Stimulated activated naive CD8-positive, alpha-beta T cell treated with anti-CD3 and anti-CD28 coated beads, Interleukin-15, amount 100 ng/mL, for 72 hours (primary cell): ENCODE measurements at regions not wholly inside any gene's neighbourhood (a gene's known extent, or its start where the extent isn't known, plus 50 kb on each side); places are given as distances from the start of the nearest gene placed in this dataset.
A peak's percentile ranks its signal among the peaks of the same experiment; 100 is the strongest.

Experiments used
- ATAC-seq: fragments of 150-1000 bp; cut with Tn5 transposase; 2 replicates; pipeline ENCODE4 v1.10.0; 2021; ENCODE audit warnings: mild to moderate bottlenecking, moderate library complexity
- DNase-seq, 2 donors: peaks; one replicate each; pipeline ENCODE4 v3.0.0; 2021 to 2022
- H3K27ac Mint-ChIP-seq, 2 donors: one replicate each; pipeline ENCODE4 v1.8.0; 2022; ENCODE audit warnings: mild to moderate bottlenecking in 2 of 2, mixed read lengths in 2 of 2, moderate library complexity in 2 of 2
- H3K27me3 Mint-ChIP-seq: one replicate; pipeline ENCODE4 v1.8.0; 2022; ENCODE audit warnings: mixed read lengths
- H3K4me1 Mint-ChIP-seq: one replicate; pipeline ENCODE4 v1.8.0; 2022; ENCODE audit warnings: mild to moderate bottlenecking, mixed read lengths
- H3K4me3 Mint-ChIP-seq, 2 donors: one replicate each; pipeline ENCODE4 v1.8.0; 2022; ENCODE audit warnings: mild to moderate bottlenecking in 2 of 2, mixed read lengths in 2 of 2, moderate library complexity in 1 of 2
- H3K9me3 Mint-ChIP-seq, 2 donors: one replicate each; pipeline ENCODE4 v1.8.0; 2022; ENCODE audit warnings: mixed read lengths in 2 of 2

DNA sequence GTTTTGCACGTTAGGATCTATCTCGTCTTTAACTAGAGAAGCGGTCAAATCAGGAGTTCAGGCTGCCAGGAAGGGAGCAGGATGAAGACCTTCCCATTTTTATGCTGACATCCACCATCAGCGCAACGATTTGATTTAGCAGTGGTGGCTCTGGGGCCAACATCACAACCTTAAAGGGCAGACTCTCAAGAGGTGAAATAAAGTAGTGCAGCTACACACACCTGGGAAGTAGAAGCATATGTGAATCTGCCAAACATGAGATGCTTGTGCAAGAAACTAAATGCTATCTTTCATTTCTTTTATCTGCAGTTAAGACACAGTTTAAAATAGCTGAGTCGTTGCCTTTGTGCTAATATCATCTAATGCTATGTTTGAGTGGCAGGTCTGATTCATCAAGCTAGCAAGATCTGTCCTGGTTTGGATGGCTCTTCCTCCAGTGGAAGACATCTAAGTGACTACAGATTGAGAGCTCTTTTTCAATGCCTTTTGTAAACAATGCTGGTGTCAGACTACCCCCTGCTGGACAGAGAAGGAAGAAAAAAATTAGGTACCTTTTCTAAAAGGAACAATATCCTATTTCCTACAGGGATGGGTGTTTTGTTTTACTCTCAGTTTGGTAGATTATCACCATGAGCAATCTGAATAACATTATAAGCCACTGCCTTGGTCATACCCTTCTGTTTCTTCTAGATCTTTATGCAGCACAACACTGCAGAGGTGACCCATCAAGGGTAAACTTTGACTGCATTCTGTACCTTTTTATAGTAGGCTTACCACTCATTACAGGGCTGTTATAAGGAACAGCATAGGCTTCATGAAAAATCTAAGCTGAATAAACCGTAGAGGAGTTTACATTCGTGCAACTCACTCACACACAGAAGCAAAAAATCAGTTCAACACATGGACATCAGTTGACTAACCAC is 171.6 kb upstream of the FBXL4 start:
- Mint-ChIP-seq H3K4me1 (no peaks in the 10 kb centered on the region), H3K4me3 (no peak overlapping the region), H3K27ac (no peak overlapping the region), H3K9me3 (no peaks in the 10 kb centered on the region), H3K27me3 (peaks cover 29% of the 10 kb centered on the region)
- ATAC-seq (peak; percentile 50), DNase-seq (peak in 1 of 2 donors; percentile 17)

DNA sequence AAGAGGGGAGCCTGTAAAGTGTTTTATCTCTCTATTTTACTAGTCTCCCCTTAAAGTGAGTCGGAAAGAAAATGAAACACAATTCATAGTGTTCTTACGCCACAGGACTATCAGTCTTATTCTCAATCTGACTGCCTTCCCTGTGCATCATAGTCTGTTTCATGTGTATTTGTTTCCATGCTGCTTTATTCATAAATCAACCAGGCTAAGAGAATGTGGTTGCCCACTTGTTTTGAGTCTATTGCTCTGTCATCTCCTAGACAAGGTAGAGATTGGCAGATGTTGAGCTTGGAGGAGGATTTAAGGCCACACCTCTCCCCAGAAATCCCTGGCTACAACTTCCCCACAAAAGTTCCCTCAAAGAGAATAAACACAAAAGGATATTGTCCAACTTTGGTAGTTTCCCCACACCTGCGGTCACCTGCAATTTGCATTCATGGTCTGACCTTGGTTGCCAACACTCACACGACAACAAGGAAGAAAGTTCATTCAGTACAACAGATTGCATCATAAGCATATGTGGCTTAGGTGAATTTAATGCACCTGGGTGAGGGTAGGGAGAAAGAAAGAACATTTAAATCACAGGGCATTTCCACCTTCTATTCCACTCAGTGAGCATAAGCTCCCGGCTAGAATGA is 167.1 kb upstream of the FBXL4 start:
- DNase-seq = no peak
- peaks cover 34% of the 10 kb centered on the region for H3K27me3 Mint-ChIP-seq
- no peaks in the 10 kb centered on the region for H3K4me1 Mint-ChIP-seq
- peak overlapping the region in 1 of 2 donors; percentile 53 for H3K27ac Mint-ChIP-seq
- H3K4me3 Mint-ChIP-seq = no peak overlapping the region
- H3K9me3 Mint-ChIP-seq = no peaks in the 10 kb centered on the region
- ATAC-seq = peak; percentile 84

DNA sequence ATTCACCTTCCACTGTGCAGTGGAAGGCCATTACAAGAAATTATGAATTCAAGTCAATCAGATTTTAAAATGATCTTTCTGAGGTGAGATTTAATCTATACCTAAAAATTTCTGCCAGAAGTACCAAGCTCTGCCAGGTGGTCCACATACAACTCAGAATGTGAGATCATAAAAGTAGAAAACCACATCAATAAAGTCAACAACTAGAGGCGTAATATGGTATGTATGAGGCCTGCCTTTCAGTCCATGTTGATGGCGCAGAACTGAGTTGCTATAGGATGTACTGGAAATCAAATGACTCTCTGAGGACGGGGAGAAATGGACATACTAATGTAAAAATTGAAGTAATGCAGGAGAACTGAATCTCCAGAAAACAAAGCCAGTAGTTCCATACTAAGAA is 163.8 kb upstream of the FBXL4 start:
- DNase-seq (no peak), ATAC-seq (no peak)
- no peak overlapping the region for H3K27ac Mint-ChIP-seq
- no peaks in the 10 kb centered on the region for H3K9me3 Mint-ChIP-seq
- no peak overlapping the region for H3K4me3 Mint-ChIP-seq
- H3K27me3 Mint-ChIP-seq = peaks cover 28% of the 10 kb centered on the region
- no peaks in the 10 kb centered on the region for H3K4me1 Mint-ChIP-seq

DNA sequence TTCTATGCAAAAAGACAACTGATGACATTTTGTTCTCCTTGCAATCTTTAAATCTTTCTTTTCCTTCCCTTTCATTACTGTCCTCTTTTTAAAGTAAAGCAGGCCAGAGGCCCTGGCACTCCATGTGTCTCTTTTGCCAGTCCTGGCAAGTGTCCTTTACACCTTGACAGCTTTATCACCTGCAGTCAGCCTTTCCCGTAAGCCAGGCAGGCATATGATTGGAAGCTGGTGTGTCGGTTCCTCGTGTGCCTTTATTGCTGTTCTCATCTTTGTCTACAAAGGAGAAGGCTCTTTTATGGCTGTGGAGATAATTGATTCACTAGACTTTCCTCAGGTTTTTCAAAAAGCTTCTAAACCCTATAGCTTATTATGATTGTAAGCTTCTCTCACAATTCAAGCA is 162.3 kb upstream of the FBXL4 start:
- Mint-ChIP-seq H3K9me3 (no peaks in the 10 kb centered on the region), H3K27me3 (peaks cover 25% of the 10 kb centered on the region), H3K27ac (peak overlapping the region in 1 of 2 donors; percentile 34), H3K4me3 (no peak overlapping the region), H3K4me1 (no peaks in the 10 kb centered on the region)
- DNase-seq (no peak), ATAC-seq (no peak)

DNA sequence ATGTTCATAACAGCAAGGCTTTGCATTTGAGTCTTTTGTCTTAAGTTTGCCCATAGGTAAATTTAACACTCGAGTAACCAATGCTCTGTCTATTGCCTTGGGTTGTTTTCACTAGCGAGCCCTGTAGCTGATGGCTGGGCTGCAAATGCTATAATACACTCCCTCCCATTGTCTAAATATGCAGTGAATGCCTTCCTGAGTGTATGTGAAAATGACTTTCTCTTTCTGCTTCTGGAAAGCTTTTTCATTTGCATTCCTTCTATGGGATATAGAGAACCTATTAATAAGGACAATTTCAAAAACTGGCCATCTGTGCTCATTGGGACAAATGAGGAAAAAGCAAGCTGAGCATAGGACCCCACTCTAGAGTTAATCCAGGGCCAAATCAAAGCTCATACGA is 156.5 kb upstream of the FBXL4 start:
- Mint-ChIP-seq H3K9me3 (no peaks in the 10 kb centered on the region), H3K27me3 (peaks cover 19% of the 10 kb centered on the region), H3K4me3 (no peak overlapping the region), H3K27ac (no peak overlapping the region), H3K4me1 (no peaks in the 10 kb centered on the region)
- DNase-seq (no peak), ATAC-seq (no peak)

- Mint-ChIP-seq H3K4me3 (no peak overlapping the region), H3K9me3 (no peaks in the 10 kb centered on the region), H3K27me3 (peaks cover 38% of the 10 kb centered on the region), H3K27ac (no peak overlapping the region), H3K4me1 (no peaks in the 10 kb centered on the region)
- DNase-seq (no peak), ATAC-seq (no peak)
Measured at GRCh38 chr6:99099243-99099642, 151.5 kb upstream of the FBXL4 start.

DNA sequence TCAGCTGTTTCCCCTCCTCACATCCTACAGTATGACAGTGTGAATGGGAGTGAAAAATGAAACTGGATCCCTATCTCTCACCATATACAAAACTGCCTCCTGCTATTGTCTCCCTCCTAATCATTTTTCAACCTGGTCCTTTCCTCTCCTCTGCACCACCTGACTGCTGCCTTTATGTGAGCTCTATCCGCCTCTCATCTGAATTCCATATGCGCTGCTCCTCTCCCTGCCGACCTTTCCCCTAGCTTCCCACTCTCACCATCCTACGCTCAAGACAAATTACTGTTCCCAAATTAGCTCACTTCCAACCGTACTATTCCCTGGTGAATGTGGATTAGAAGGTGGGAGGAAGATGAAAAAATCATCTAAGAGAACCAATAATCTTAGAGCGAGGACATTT is 148.4 kb upstream of the FBXL4 start:
- no peak overlapping the region for H3K4me3 Mint-ChIP-seq
- H3K27me3 Mint-ChIP-seq = peaks cover 49% of the 10 kb centered on the region
- H3K4me1 Mint-ChIP-seq = no peaks in the 10 kb centered on the region
- H3K9me3 Mint-ChIP-seq = no peaks in the 10 kb centered on the region
- ATAC-seq (no peak), DNase-seq (no peak)
- H3K27ac Mint-ChIP-seq = no peak overlapping the region

- H3K4me3 Mint-ChIP-seq = no peak overlapping the region
- H3K9me3 Mint-ChIP-seq = no peaks in the 10 kb centered on the region
- H3K27ac Mint-ChIP-seq = no peak overlapping the region
- H3K27me3 Mint-ChIP-seq = peaks cover 48% of the 10 kb centered on the region
- H3K4me1 Mint-ChIP-seq = no peaks in the 10 kb centered on the region
- DNase-seq (no peak), ATAC-seq (no peak)
Measured at GRCh38 chr6:99093456-99094190, 145.9 kb upstream of the FBXL4 start.

DNA sequence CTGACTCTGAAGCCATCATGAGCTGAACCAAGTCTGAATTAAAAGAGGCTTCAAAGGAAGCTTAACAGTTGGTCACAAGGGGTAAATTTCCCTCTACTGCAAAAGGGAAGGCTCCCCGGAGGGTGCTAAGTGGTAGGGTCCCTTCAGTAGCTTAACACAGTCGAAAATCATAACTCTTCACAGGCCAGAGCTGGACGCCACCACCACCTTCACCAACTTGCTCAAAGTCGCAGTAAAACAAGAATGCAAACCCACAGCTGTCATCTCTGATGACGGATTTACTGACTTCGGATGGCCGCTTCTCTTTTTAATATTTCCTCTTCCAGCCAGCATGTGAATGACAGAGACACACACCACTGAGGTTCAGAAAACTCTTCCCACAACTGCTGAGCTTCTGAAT is 144.7 kb upstream of the FBXL4 start:
- Mint-ChIP-seq H3K9me3 (no peaks in the 10 kb centered on the region), H3K27me3 (peaks cover 48% of the 10 kb centered on the region), H3K27ac (no peak overlapping the region), H3K4me1 (no peaks in the 10 kb centered on the region), H3K4me3 (no peak overlapping the region)
- no peak for ATAC-seq
- no peak for DNase-seq

- no peaks in the 10 kb centered on the region for H3K4me1 Mint-ChIP-seq
- no peaks in the 10 kb centered on the region for H3K9me3 Mint-ChIP-seq
- peak; percentile 54 for ATAC-seq
- H3K27ac Mint-ChIP-seq = no peak overlapping the region
- DNase-seq = no peak
- H3K4me3 Mint-ChIP-seq = no peak overlapping the region
- peaks cover 48% of the 10 kb centered on the region for H3K27me3 Mint-ChIP-seq
Measured at GRCh38 chr6:99091985-99092384, 144.2 kb upstream of the FBXL4 start.

DNA sequence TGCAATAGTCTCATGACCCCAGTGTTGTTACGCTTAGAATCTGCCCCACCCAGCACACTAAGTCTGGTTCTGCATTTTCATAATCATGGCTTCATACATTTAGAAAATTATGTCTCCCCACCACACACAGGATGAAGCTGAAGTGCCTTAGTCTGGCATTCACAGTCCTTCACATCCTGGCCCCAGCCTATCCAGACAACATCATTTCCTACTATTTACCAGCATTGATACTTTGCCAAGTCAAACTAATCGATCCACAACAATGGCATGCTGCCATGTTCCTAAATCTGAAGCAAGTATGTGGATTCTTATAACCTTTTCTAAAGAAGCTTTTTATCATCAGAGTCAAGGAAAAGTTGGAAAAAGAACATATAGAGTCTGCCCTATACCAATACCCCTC is 132.4 kb upstream of the FBXL4 start:
- Mint-ChIP-seq H3K4me3 (no peak overlapping the region), H3K4me1 (no peaks in the 10 kb centered on the region), H3K27me3 (peaks cover 47% of the 10 kb centered on the region), H3K27ac (no peak overlapping the region), H3K9me3 (no peaks in the 10 kb centered on the region)
- no peak for DNase-seq
- no peak for ATAC-seq

DNA sequence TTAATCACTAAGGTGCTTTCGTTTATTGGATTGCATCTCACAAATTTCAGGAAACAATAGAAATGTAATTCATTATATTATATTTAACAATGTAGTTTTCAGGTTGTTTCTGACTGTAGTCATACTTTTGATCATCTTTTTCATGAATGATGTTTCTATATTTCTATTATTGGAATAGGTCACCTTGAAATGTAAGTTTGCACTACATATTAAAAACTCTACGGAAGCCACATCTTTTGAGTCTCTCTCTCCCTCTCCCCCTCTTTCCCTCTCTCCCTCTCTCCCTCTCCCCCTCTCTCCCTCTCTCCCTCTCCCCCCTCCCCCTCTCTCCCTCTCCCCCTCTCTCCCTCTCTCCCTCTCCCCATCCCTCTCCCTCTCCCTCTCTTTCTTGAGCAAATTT is 131.3 kb upstream of the FBXL4 start:
- H3K4me3 Mint-ChIP-seq = no peak overlapping the region
- no peak for ATAC-seq
- H3K4me1 Mint-ChIP-seq = no peaks in the 10 kb centered on the region
- no peak overlapping the region for H3K27ac Mint-ChIP-seq
- no peak for DNase-seq
- H3K9me3 Mint-ChIP-seq = no peaks in the 10 kb centered on the region
- H3K27me3 Mint-ChIP-seq = peaks cover 53% of the 10 kb centered on the region

GRCh38 chr6:99073223-99073622 is 125.5 kb upstream of the FBXL4 start:
- ATAC-seq (no peak), DNase-seq (no peak)
- Mint-ChIP-seq H3K4me3 (no peak overlapping the region), H3K9me3 (no peaks in the 10 kb centered on the region), H3K4me1 (no peaks in the 10 kb centered on the region), H3K27ac (no peak overlapping the region), H3K27me3 (peaks cover 45% of the 10 kb centered on the region)

- no peak for DNase-seq
- Mint-ChIP-seq H3K9me3 (no peaks in the 10 kb centered on the region), H3K27ac (no peak overlapping the region)
Measured at GRCh38 chr6:99066044-99066443, 118.3 kb upstream of the FBXL4 start.

GRCh38 chr6:99064834-99065233 is 117.1 kb upstream of the FBXL4 start:
- Mint-ChIP-seq H3K4me3 (no peak overlapping the region), H3K27me3 (peaks cover 50% of the 10 kb centered on the region), H3K27ac (no peak overlapping the region), H3K9me3 (no peaks in the 10 kb centered on the region), H3K4me1 (no peaks in the 10 kb centered on the region)
- DNase-seq (no peak), ATAC-seq (no peak)

More at GRCh38 chr6:99066044-99066443, 118.3 kb upstream of the FBXL4 start:
- no peak for ATAC-seq
- no peaks in the 10 kb centered on the region for H3K4me1 Mint-ChIP-seq
- H3K27me3 Mint-ChIP-seq = peaks cover 54% of the 10 kb centered on the region
- no peak overlapping the region for H3K4me3 Mint-ChIP-seq

DNA sequence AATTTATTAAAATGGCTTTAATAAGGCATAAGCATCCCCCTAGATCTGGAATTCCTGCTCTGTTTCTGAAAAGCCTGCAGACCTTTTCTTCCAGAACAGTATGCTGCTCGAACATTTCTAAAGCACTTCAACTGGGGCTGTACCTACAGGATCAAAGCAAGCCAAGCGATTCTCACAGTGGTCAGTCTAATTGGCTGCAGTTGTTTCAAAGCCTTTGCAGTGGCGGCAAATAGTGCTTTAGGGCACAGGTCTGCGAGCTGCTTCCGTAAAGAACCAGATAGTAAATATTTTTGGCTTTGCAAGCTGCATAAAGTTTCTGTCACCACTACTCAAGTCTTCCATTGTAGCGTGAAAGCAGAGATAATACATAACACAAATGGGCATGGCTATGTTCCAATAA is 88.9 kb upstream of the FBXL4 start:
- H3K4me1 Mint-ChIP-seq = no peaks in the 10 kb centered on the region

More for the DNA sequence above, 88.9 kb upstream of the FBXL4 start:
- ATAC-seq (no peak), DNase-seq (no peak)
- H3K27me3 Mint-ChIP-seq = peaks cover 21% of the 10 kb centered on the region
- no peak overlapping the region for H3K27ac Mint-ChIP-seq
- H3K9me3 Mint-ChIP-seq = no peaks in the 10 kb centered on the region
- H3K4me3 Mint-ChIP-seq = no peak overlapping the region
